ENCODE measurements at regions not wholly inside any gene's neighbourhood (a gene's known extent, or its start where the extent isn't known, plus 50 kb on each side); places are given as distances from the start of the nearest gene placed in this dataset.

DNA sequence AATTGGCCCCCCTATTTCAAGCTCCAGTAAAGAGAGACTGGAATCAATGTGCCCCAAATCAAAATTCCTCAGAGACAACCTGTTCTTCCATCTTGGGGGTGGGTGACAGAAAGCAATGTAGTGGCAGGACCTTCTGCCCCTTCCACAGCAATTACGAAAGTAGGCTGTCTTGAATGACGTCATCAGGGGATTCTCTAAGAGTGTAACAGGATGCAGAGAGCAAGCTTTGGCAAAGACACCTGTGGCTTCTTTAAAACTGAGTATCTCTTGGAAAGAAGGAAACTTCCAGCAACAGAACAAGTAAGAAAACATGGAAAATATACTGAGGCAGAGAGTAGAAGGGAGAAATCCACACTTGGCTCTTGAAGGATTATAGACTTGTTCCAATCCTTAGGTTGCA is 247.6 kb upstream of the PDE4D start:
- no peak overlapping the region for H3K27ac ChIP-seq (ENCODE audit: extremely low read depth, low read depth, low read length)
- ChIA-PET POLR2A (no interaction called here), CTCF (interaction anchor here (0.5 kb wide), 1 partner anchor 291 kb away, joined by 4 read pairs; no protein-coding TSS in a partner anchor)
- TF ChIP-seq ATF2 (tag by site-specific recombination; IDR thresholded peaks at IDR 0.05; ENCODE audit: low read depth) (peak; percentile 54; the same call in 1 of the 2 replicates), SCRT2 (tag by site-specific recombination; IDR thresholded peaks at IDR 0.05) (peak; percentile 81), ZNF354C (tag by site-specific recombination; IDR thresholded peaks at IDR 0.05; ENCODE audit: borderline replicate concordance, low read depth) (no peak), HOXD13 (CRISPR knock-in tag; IDR thresholded peaks at IDR 0.05; ENCODE audit: borderline replicate concordance) (no peak), ZXDB (tag by site-specific recombination; IDR thresholded peaks at IDR 0.05) (no peak), ZIC2 (tag by site-specific recombination; IDR thresholded peaks at IDR 0.05) (no peak)
- no peak overlapping the region for H3K4me3 ChIP-seq (ENCODE audit: low read depth, low read length)
- no peaks in the 10 kb centered on the region for H3K9me3 ChIP-seq (ENCODE audit: control insufficient read depth, insufficient read depth, low read depth, low read length)
- no peaks in the 10 kb centered on the region for H3K36me3 ChIP-seq (ENCODE audit: control insufficient read depth in 2 of 2, insufficient read depth in 1 of 2, low read length in 2 of 2)
- no peaks in the 10 kb centered on the region for H3K4me1 ChIP-seq (ENCODE audit: control insufficient read depth, insufficient read depth, low read length)

- Histone ChIP-seq H3K9me3 (ENCODE audit: control insufficient read depth, insufficient read depth, low read depth, low read length) (no peaks in the 10 kb centered on the region), H3K4me3 (ENCODE audit: low read depth, low read length) (no peak overlapping the region), H3K27ac (ENCODE audit: extremely low read depth, low read depth, low read length) (no peak overlapping the region), H3K4me1 (ENCODE audit: control insufficient read depth, insufficient read depth, low read length) (no peaks in the 10 kb centered on the region), H3K36me3 (ENCODE audit: control insufficient read depth in 2 of 2, insufficient read depth in 1 of 2, low read length in 2 of 2) (no peaks in the 10 kb centered on the region)
- TF ChIP-seq SP7 (tag by site-specific recombination; IDR thresholded peaks at IDR 0.05) (no peak), EGR2 (tag by site-specific recombination; IDR thresholded peaks at IDR 0.05; ENCODE audit: low read depth) (no peak), FEZF1 (tag by site-specific recombination; IDR thresholded peaks at IDR 0.05) (no peak), ZNF48 (tag by site-specific recombination; IDR thresholded peaks at IDR 0.05) (no peak), ZNF561 (tag by site-specific recombination; IDR thresholded peaks at IDR 0.05; ENCODE audit: borderline replicate concordance) (no peak), ZNF501 (tag by site-specific recombination; IDR thresholded peaks at IDR 0.05) (no peak), ZNF488 (tag by site-specific recombination; IDR thresholded peaks at IDR 0.05) (no peak), SETDB1 (IDR thresholded peaks at IDR 0.05; ENCODE audit: insufficient read length, low read length) (no peak), ZNF248 (tag by site-specific recombination; IDR thresholded peaks at IDR 0.05) (no peak), ZFP3 (tag by site-specific recombination; IDR thresholded peaks at IDR 0.05; ENCODE audit: low read depth) (no peak), ZNF354C (tag by site-specific recombination; IDR thresholded peaks at IDR 0.05; ENCODE audit: borderline replicate concordance, low read depth) (no peak), ZNF645 (tag by site-specific recombination; IDR thresholded peaks at IDR 0.05) (no peak), ZNF175 (tag by site-specific recombination; IDR thresholded peaks at IDR 0.05) (no peak), ZNF426 (tag by site-specific recombination; IDR thresholded peaks at IDR 0.05) (no peak)
- TF ChIP-seq, protein P1, sequence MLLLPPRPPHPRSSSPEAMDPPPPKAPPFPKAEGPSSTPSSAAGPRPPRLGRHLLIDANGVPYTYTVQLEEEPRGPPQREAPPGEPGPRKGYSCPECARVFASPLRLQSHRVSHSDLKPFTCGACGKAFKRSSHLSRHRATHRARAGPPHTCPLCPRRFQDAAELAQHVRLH (tag by site-specific recombination; IDR thresholded peaks at IDR 0.05) = no peak
- TF ChIP-seq, protein P2, sequence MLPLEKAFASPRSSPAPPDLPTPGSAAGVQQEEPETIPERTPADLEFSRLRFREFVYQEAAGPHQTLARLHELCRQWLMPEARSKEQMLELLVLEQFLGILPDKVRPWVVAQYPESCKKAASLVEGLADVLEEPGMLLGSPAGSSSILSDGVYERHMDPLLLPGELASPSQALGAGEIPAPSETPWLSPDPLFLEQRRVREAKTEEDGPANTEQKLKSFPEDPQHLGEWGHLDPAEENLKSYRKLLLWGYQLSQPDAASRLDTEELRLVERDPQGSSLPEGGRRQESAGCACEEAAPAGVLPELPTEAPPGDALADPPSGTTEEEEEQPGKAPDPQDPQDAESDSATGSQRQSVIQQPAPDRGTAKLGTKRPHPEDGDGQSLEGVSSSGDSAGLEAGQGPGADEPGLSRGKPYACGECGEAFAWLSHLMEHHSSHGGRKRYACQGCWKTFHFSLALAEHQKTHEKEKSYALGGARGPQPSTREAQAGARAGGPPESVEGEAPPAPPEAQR (tag by site-specific recombination; IDR thresholded peaks at IDR 0.05) = no peak
- ChIA-PET POLR2A (no interaction called here), CTCF (no interaction called here)
Observed at GRCh38 chr5:60136841-60137240, 243.3 kb upstream of the PDE4D start.
